ENCODE measurements at regions not wholly inside any gene's neighbourhood (a gene's known extent, or its start where the extent isn't known, plus 50 kb on each side); places are given as distances from the start of the nearest gene placed in this dataset.

- H3K4me3 ChIP-seq (ENCODE audit: insufficient read depth, low read length) = no peak overlapping the region
- no peaks in the 10 kb centered on the region for H3K36me3 ChIP-seq (ENCODE audit: insufficient read depth, low read length)
- no peak overlapping the region for H3K4me2 ChIP-seq (ENCODE audit: insufficient read depth, low read length)
These were observed 178.3 kb downstream of the FBXO8 start for GRCh38 chr4:174105202-174105601.

DNA sequence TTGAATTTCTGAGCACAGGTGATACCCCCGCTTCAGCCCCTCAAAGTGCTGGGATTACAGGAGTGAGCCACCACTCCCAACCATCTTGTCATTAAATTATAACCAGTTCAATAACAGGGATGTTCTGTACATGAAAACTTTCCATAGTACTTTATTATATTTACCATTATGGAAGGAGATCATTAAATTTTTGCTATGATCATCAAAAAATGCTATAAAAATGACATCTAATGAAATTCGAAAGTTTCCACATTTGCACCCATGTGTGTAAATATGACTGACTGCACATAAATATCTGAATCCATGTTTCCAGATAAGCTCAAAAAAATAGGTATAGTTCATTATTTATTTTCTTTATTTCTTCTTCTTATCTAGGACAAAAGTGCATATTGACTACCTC is 182.6 kb downstream of the FBXO8 start:
- no peaks in the 10 kb centered on the region for H3K4me1 ChIP-seq (ENCODE audit: insufficient read depth, low read length)
- no peaks in the 10 kb centered on the region for H3K36me3 ChIP-seq (ENCODE audit: insufficient read depth, low read length)
- H3K27ac ChIP-seq (ENCODE audit: low read depth, low read length) = no peak overlapping the region
- H3K27me3 ChIP-seq (ENCODE audit: insufficient read depth, low read length) = no peaks in the 10 kb centered on the region
- H3K9me3 ChIP-seq (ENCODE audit: low read depth, low read length) = no peaks in the 10 kb centered on the region
- H4K20me1 ChIP-seq (ENCODE audit: insufficient read depth, low read length) = no peaks in the 10 kb centered on the region
- H3K4me2 ChIP-seq (ENCODE audit: insufficient read depth, low read length) = no peak overlapping the region
- H3K4me3 ChIP-seq (ENCODE audit: insufficient read depth, low read length) = no peak overlapping the region
- TF ChIP-seq, protein P1, sequence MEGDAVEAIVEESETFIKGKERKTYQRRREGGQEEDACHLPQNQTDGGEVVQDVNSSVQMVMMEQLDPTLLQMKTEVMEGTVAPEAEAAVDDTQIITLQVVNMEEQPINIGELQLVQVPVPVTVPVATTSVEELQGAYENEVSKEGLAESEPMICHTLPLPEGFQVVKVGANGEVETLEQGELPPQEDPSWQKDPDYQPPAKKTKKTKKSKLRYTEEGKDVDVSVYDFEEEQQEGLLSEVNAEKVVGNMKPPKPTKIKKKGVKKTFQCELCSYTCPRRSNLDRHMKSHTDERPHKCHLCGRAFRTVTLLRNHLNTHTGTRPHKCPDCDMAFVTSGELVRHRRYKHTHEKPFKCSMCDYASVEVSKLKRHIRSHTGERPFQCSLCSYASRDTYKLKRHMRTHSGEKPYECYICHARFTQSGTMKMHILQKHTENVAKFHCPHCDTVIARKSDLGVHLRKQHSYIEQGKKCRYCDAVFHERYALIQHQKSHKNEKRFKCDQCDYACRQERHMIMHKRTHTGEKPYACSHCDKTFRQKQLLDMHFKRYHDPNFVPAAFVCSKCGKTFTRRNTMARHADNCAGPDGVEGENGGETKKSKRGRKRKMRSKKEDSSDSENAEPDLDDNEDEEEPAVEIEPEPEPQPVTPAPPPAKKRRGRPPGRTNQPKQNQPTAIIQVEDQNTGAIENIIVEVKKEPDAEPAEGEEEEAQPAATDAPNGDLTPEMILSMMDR (IDR thresholded peaks at IDR 0.05; ENCODE audit: extremely low read depth, low read depth, low read length) = no peak
- DNase-seq (ENCODE audit: insufficient read length, low spot score, missing footprints) = no peak
- no peaks in the 10 kb centered on the region for H3K79me2 ChIP-seq (ENCODE audit: insufficient read depth, low read length)
- no peak overlapping the region for H2AFZ ChIP-seq (ENCODE audit: low read length)

More at GRCh38 chr4:174105202-174105601, 178.3 kb downstream of the FBXO8 start:
- Histone ChIP-seq H3K27me3 (ENCODE audit: insufficient read depth, low read length) (no peaks in the 10 kb centered on the region), H2AFZ (ENCODE audit: low read length) (no peak overlapping the region), H3K79me2 (ENCODE audit: insufficient read depth, low read length) (no peaks in the 10 kb centered on the region), H3K4me1 (ENCODE audit: insufficient read depth, low read length) (no peaks in the 10 kb centered on the region), H3K27ac (ENCODE audit: low read depth, low read length) (no peak overlapping the region), H4K20me1 (ENCODE audit: insufficient read depth, low read length) (no peaks in the 10 kb centered on the region), H3K9me3 (ENCODE audit: low read depth, low read length) (no peaks in the 10 kb centered on the region)
- DNase-seq (ENCODE audit: insufficient read length, low spot score, missing footprints) = no peak
- TF ChIP-seq, protein P1 (IDR thresholded peaks at IDR 0.05; ENCODE audit: extremely low read depth, low read depth, low read length) = no peak

GRCh38 chr4:174099712-174100111 is 183.8 kb downstream of the FBXO8 start:
- Histone ChIP-seq H3K27me3 (ENCODE audit: insufficient read depth, low read length) (no peaks in the 10 kb centered on the region), H2AFZ (ENCODE audit: low read length) (no peak overlapping the region), H3K9me3 (ENCODE audit: low read depth, low read length) (no peaks in the 10 kb centered on the region), H3K4me3 (ENCODE audit: insufficient read depth, low read length) (no peak overlapping the region), H3K27ac (ENCODE audit: low read depth, low read length) (no peak overlapping the region), H3K4me1 (ENCODE audit: insufficient read depth, low read length) (no peaks in the 10 kb centered on the region), H3K79me2 (ENCODE audit: insufficient read depth, low read length) (no peaks in the 10 kb centered on the region), H4K20me1 (ENCODE audit: insufficient read depth, low read length) (no peaks in the 10 kb centered on the region), H3K4me2 (ENCODE audit: insufficient read depth, low read length) (no peak overlapping the region), H3K36me3 (ENCODE audit: insufficient read depth, low read length) (no peaks in the 10 kb centered on the region)
- DNase-seq (ENCODE audit: insufficient read length, low spot score, missing footprints) = no peak
- TF ChIP-seq, protein P1 (IDR thresholded peaks at IDR 0.05; ENCODE audit: extremely low read depth, low read depth, low read length) = no peak

GRCh38 chr4:174096999-174097398 is 186.5 kb downstream of the FBXO8 start:
- no peak overlapping the region for H3K4me2 ChIP-seq (ENCODE audit: insufficient read depth, low read length)
- no peak overlapping the region for H3K27ac ChIP-seq (ENCODE audit: low read depth, low read length)
- no peak for DNase-seq (ENCODE audit: insufficient read length, low spot score, missing footprints)
- H3K27me3 ChIP-seq (ENCODE audit: insufficient read depth, low read length) = no peaks in the 10 kb centered on the region
- no peaks in the 10 kb centered on the region for H3K4me1 ChIP-seq (ENCODE audit: insufficient read depth, low read length)
- H3K79me2 ChIP-seq (ENCODE audit: insufficient read depth, low read length) = no peaks in the 10 kb centered on the region
- no peak overlapping the region for H3K4me3 ChIP-seq (ENCODE audit: insufficient read depth, low read length)
- H3K36me3 ChIP-seq (ENCODE audit: insufficient read depth, low read length) = no peaks in the 10 kb centered on the region
- H4K20me1 ChIP-seq (ENCODE audit: insufficient read depth, low read length) = no peaks in the 10 kb centered on the region
- no peaks in the 10 kb centered on the region for H3K9me3 ChIP-seq (ENCODE audit: low read depth, low read length)
- TF ChIP-seq, protein P1 (IDR thresholded peaks at IDR 0.05; ENCODE audit: extremely low read depth, low read depth, low read length) = no peak
- no peak overlapping the region for H2AFZ ChIP-seq (ENCODE audit: low read length)
